ENCODE measurements at regions not wholly inside any gene's neighbourhood (a gene's known extent, or its start where the extent isn't known, plus 50 kb on each side); places are given as distances from the start of the nearest gene placed in this dataset.
"Not testable (repeated sequence)": the region's sequence is repeated elsewhere in the genome, so short reads cannot be mapped to it uniquely, and the experiment has no call there.

GRCh38 chr17:71201639-71202038, 919.2 kb upstream of the SOX9 start:
- Histone ChIP-seq H3K36me3 (ENCODE audit: control insufficient read depth in 1 of 2, insufficient read depth in 2 of 2, low read length in 2 of 2) (no peaks in the 10 kb centered on the region), H3K4me1 (ENCODE audit: control insufficient read depth in 1 of 2, insufficient read depth in 2 of 2, low read length in 2 of 2) (no peaks in the 10 kb centered on the region), H3K9me3 (ENCODE audit: control insufficient read depth in 1 of 2, low read length in 2 of 2) (no peaks in the 10 kb centered on the region), H3K27ac (ENCODE audit: low read length) (no peak overlapping the region), H3K4me3 (ENCODE audit: low read depth in 1 of 2, low read length in 2 of 2) (no peak overlapping the region), H3K27me3 (ENCODE audit: low read depth, low read length) (no peaks in the 10 kb centered on the region)

GRCh38 chr17:71202449-71202848, 918.4 kb upstream of the SOX9 start:
- Histone ChIP-seq H3K4me1 (ENCODE audit: control insufficient read depth in 1 of 2, insufficient read depth in 2 of 2, low read length in 2 of 2) (no peaks in the 10 kb centered on the region), H3K27ac (ENCODE audit: low read length) (no peak overlapping the region), H3K36me3 (ENCODE audit: control insufficient read depth in 1 of 2, insufficient read depth in 2 of 2, low read length in 2 of 2) (no peaks in the 10 kb centered on the region), H3K9me3 (ENCODE audit: control insufficient read depth in 1 of 2, low read length in 2 of 2) (no peaks in the 10 kb centered on the region), H3K27me3 (ENCODE audit: low read depth, low read length) (no peaks in the 10 kb centered on the region), H3K4me3 (ENCODE audit: low read depth in 1 of 2, low read length in 2 of 2) (no peak overlapping the region)

GRCh38 chr17:71203953-71204352, 916.9 kb upstream of the SOX9 start:
- Histone ChIP-seq H3K36me3 (ENCODE audit: control insufficient read depth in 1 of 2, insufficient read depth in 2 of 2, low read length in 2 of 2) (no peaks in the 10 kb centered on the region), H3K4me3 (ENCODE audit: low read depth in 1 of 2, low read length in 2 of 2) (no peak overlapping the region), H3K27ac (ENCODE audit: low read length) (no peak overlapping the region), H3K9me3 (ENCODE audit: control insufficient read depth in 1 of 2, low read length in 2 of 2) (no peaks in the 10 kb centered on the region), H3K27me3 (ENCODE audit: low read depth, low read length) (no peaks in the 10 kb centered on the region), H3K4me1 (ENCODE audit: control insufficient read depth in 1 of 2, insufficient read depth in 2 of 2, low read length in 2 of 2) (no peaks in the 10 kb centered on the region)

- not testable (repeated sequence) for H3K36me3 ChIP-seq (ENCODE audit: control insufficient read depth in 1 of 2, insufficient read depth in 2 of 2, low read length in 2 of 2); H3K9me3 ChIP-seq (ENCODE audit: control insufficient read depth in 1 of 2, low read length in 2 of 2); H3K4me3 ChIP-seq (ENCODE audit: low read depth in 1 of 2, low read length in 2 of 2); H3K27me3 ChIP-seq (ENCODE audit: low read depth, low read length); H3K4me1 ChIP-seq (ENCODE audit: control insufficient read depth in 1 of 2, insufficient read depth in 2 of 2, low read length in 2 of 2); H3K27ac ChIP-seq (ENCODE audit: low read length)
Observed at GRCh38 chr17:71205951-71206350, 914.9 kb upstream of the SOX9 start.

GRCh38 chr17:71208111-71208704, 912.6 kb upstream of the SOX9 start:
- Histone ChIP-seq H3K9me3 (ENCODE audit: control insufficient read depth in 1 of 2, low read length in 2 of 2) (no peaks in the 10 kb centered on the region), H3K4me1 (ENCODE audit: control insufficient read depth in 1 of 2, insufficient read depth in 2 of 2, low read length in 2 of 2) (no peaks in the 10 kb centered on the region), H3K27me3 (ENCODE audit: low read depth, low read length) (no peaks in the 10 kb centered on the region), H3K36me3 (ENCODE audit: control insufficient read depth in 1 of 2, insufficient read depth in 2 of 2, low read length in 2 of 2) (no peaks in the 10 kb centered on the region), H3K4me3 (ENCODE audit: low read depth in 1 of 2, low read length in 2 of 2) (no peak overlapping the region), H3K27ac (ENCODE audit: low read length) (no peak overlapping the region)

GRCh38 chr17:71213936-71214335, 906.9 kb upstream of the SOX9 start:
- no peaks in the 10 kb centered on the region for H3K9me3 ChIP-seq (ENCODE audit: control insufficient read depth in 1 of 2, low read length in 2 of 2)
- no peaks in the 10 kb centered on the region for H3K4me1 ChIP-seq (ENCODE audit: control insufficient read depth in 1 of 2, insufficient read depth in 2 of 2, low read length in 2 of 2)
- H3K27ac ChIP-seq (ENCODE audit: low read length) = no peak overlapping the region
- H3K27me3 ChIP-seq (ENCODE audit: low read depth, low read length) = no peaks in the 10 kb centered on the region
- H3K4me3 ChIP-seq (ENCODE audit: low read depth in 1 of 2, low read length in 2 of 2) = no peak overlapping the region
- H3K36me3 ChIP-seq (ENCODE audit: control insufficient read depth in 1 of 2, insufficient read depth in 2 of 2, low read length in 2 of 2) = no peaks in the 10 kb centered on the region

- no peaks in the 10 kb centered on the region for H3K4me1 ChIP-seq (ENCODE audit: control insufficient read depth in 1 of 2, insufficient read depth in 2 of 2, low read length in 2 of 2)
- H3K4me3 ChIP-seq (ENCODE audit: low read depth in 1 of 2, low read length in 2 of 2) = no peak overlapping the region
- no peaks in the 10 kb centered on the region for H3K9me3 ChIP-seq (ENCODE audit: control insufficient read depth in 1 of 2, low read length in 2 of 2)
- H3K27ac ChIP-seq (ENCODE audit: low read length) = no peak overlapping the region
- H3K27me3 ChIP-seq (ENCODE audit: low read depth, low read length) = no peaks in the 10 kb centered on the region
- no peaks in the 10 kb centered on the region for H3K36me3 ChIP-seq (ENCODE audit: control insufficient read depth in 1 of 2, insufficient read depth in 2 of 2, low read length in 2 of 2)
Observed at GRCh38 chr17:71217769-71218168, 903.1 kb upstream of the SOX9 start.

GRCh38 chr17:71224824-71225575, 895.8 kb upstream of the SOX9 start:
- Histone ChIP-seq H3K4me3 (ENCODE audit: low read depth in 1 of 2, low read length in 2 of 2) (no peak overlapping the region), H3K27ac (ENCODE audit: low read length) (no peak overlapping the region), H3K9me3 (ENCODE audit: control insufficient read depth in 1 of 2, low read length in 2 of 2) (no peaks in the 10 kb centered on the region), H3K36me3 (ENCODE audit: control insufficient read depth in 1 of 2, insufficient read depth in 2 of 2, low read length in 2 of 2) (no peaks in the 10 kb centered on the region), H3K27me3 (ENCODE audit: low read depth, low read length) (no peaks in the 10 kb centered on the region), H3K4me1 (ENCODE audit: control insufficient read depth in 1 of 2, insufficient read depth in 2 of 2, low read length in 2 of 2) (no peaks in the 10 kb centered on the region)

- Histone ChIP-seq H3K4me1 (ENCODE audit: control insufficient read depth in 1 of 2, insufficient read depth in 2 of 2, low read length in 2 of 2) (no peaks in the 10 kb centered on the region), H3K36me3 (ENCODE audit: control insufficient read depth in 1 of 2, insufficient read depth in 2 of 2, low read length in 2 of 2) (no peaks in the 10 kb centered on the region), H3K4me3 (ENCODE audit: low read depth in 1 of 2, low read length in 2 of 2) (no peak overlapping the region), H3K27ac (ENCODE audit: low read length) (no peak overlapping the region), H3K27me3 (ENCODE audit: low read depth, low read length) (no peaks in the 10 kb centered on the region), H3K9me3 (ENCODE audit: control insufficient read depth in 1 of 2, low read length in 2 of 2) (no peaks in the 10 kb centered on the region)
Observed at GRCh38 chr17:71227841-71228240, 893.0 kb upstream of the SOX9 start.

GRCh38 chr17:71229070-71229469, 891.8 kb upstream of the SOX9 start:
- H3K4me1 ChIP-seq (ENCODE audit: control insufficient read depth in 1 of 2, insufficient read depth in 2 of 2, low read length in 2 of 2) = no peaks in the 10 kb centered on the region
- H3K9me3 ChIP-seq (ENCODE audit: control insufficient read depth in 1 of 2, low read length in 2 of 2) = no peaks in the 10 kb centered on the region
- H3K27ac ChIP-seq (ENCODE audit: low read length) = no peak overlapping the region
- no peaks in the 10 kb centered on the region for H3K27me3 ChIP-seq (ENCODE audit: low read depth, low read length)
- H3K36me3 ChIP-seq (ENCODE audit: control insufficient read depth in 1 of 2, insufficient read depth in 2 of 2, low read length in 2 of 2) = no peaks in the 10 kb centered on the region
- no peak overlapping the region for H3K4me3 ChIP-seq (ENCODE audit: low read depth in 1 of 2, low read length in 2 of 2)

GRCh38 chr17:71232801-71233559, 887.8 kb upstream of the SOX9 start:
- Histone ChIP-seq H3K36me3 (ENCODE audit: control insufficient read depth in 1 of 2, insufficient read depth in 2 of 2, low read length in 2 of 2) (no peaks in the 10 kb centered on the region), H3K9me3 (ENCODE audit: control insufficient read depth in 1 of 2, low read length in 2 of 2) (no peaks in the 10 kb centered on the region), H3K27ac (ENCODE audit: low read length) (no peak overlapping the region), H3K4me1 (ENCODE audit: control insufficient read depth in 1 of 2, insufficient read depth in 2 of 2, low read length in 2 of 2) (no peaks in the 10 kb centered on the region), H3K27me3 (ENCODE audit: low read depth, low read length) (no peaks in the 10 kb centered on the region), H3K4me3 (ENCODE audit: low read depth in 1 of 2, low read length in 2 of 2) (no peak overlapping the region)
